NCI-H187 treated with DMSO at 0.1 percent for 48 hours (cell line): ENCODE measurements at regions not wholly inside any gene's neighbourhood (a gene's known extent, or its start where the extent isn't known, plus 50 kb on each side); places are given as distances from the start of the nearest gene placed in this dataset.
"Not testable (repeated sequence)": the region's sequence is repeated elsewhere in the genome, so short reads cannot be mapped to it uniquely, and the experiment has no call there.

Experiments
- DNase-seq: peaks from one replicate; lab custom pipeline; 2025; lab: John Stamatoyannopoulos, UW

DNA sequence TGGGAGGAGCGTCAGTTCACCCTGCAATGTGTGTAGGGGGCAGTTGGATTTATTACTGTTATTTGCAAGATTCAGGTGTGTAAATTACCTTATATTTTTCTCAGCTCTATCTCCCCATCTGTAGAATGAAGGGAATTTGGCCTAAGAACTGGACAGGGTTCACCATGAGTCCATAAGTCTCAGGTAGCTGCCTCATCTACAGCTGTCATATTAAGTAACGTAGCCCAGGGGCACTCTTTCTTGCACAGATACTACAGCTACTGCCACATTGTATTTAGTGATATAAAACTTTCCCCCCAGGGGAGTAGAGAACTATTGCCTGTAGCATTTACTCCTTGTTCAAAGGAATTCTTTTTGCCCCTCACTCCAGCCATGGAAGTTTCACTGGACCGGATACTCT, 301.4 kb upstream of the ZNF608 start:
- no peak for DNase-seq

DNA sequence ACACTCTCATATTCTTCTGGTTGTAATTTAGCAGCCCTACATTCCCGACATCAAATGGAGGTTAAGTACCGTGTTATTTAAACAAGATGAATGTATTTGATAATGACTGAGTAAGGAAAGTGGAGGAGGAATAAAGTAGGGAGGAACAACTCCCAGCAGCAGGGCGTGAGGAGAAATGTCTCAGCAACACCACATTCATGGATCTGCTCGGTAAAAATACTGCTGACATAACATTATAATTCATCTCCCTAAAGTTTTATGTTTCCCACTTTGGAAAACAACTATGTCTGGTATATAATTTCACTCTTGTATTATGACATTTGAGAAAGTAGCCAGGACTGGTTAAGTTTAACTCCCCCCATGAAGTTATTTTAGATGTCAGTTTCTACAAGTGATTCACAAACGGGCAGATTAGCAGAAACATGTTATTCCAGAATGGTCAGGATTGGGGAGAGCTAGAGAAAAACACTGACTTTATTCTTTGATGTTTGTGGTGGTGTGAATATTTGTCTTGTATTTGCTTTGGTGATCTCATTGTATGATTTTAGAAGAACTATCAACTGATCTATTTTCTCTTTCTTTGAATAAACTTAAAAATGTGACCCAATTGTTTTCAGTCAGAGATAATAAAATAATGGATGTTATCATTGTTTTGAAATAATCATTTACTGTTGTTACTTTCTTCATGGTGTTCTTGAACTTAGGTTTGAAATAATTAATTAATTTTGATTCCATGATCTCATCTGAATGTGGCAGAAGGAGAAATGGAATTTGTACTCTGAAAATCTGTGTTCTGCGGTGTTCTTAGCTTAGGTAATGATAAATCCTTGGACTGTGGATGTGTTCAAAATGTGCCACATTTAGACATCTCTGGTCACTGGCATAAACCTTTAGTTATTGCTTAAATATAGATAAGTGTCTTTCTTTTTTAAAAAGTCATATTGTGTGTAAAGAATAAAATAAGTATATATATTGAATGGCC, 303.6 kb upstream of the ZNF608 start:
- DNase-seq = no peak

DNA sequence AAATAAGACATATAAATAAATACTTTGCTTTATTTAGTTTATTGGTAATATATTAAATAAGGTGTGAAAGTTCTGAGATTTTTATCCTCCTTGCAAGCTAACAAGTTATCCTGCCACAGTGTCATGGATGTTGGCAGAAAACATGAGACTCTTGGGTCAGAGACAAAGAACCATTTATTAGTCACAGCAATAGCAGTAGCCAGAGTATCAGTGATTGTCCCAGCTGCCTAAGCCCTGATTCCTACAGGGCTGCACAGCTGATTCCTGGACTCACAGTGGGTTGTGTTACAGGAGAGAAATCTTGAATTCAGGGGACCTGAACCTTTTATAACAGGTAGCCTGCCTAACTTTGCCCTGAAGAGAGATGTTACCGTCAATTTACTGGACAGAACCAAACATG, 304.5 kb upstream of the ZNF608 start:
- DNase-seq = no peak

DNA sequence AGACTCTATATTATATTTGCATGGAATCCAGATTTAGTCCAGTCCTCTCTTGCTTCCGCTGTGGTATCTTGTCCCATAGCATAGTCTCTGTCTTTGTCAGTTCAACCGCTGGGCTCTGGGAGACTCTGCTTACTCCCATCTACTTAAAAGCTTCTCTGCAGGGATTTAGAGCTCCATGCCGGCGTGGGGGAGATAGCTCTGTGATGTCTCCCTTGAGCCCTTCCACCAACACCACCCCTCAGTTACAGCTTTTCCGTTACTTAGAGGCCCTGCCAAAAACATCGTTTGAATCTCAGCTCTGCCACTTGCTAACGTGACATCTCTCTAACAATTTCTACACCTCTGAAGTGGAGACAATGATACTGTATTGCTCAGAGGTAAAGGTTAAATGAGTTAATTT, 306.1 kb upstream of the ZNF608 start:
- DNase-seq = no peak

DNA sequence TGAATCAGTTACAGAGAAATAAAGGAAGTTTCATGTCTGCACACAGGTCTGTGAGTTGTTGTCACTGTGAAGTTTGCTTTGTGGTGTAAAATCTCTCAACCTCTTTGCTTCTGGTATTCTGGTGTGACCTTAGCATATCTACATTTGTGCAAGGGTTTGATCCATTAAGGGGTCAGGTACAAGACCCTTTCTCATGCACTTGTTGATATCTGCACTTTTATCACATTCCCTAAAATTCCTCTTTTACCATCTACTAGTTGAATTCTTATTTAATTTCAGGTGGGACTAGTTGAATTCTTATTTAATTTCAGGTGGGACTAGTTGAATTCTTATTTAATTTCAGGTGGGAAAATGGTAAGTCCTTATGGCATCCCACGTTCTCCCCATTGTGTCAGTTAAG, 306.7 kb upstream of the ZNF608 start:
- DNase-seq = no peak

DNA sequence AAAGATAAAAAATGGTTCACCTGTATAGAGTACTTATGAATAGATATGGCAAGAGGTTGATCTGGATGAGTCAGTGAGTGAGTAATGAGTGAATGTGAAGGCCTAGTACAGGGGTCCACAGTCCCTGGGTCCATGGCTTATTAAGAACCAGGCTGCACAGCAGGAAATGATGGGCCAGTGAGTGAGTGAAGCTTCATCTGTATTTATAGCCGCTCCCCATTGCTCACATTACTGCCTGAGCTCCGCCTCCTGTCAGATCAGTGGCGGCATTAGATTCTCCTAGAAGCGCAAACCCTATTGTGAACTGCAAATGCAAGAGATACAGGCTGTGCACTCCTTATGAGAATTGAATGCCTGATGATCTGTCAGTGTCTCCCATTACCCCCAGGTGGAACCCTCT, 307.7 kb upstream of the ZNF608 start:
- DNase-seq = no peak

DNA sequence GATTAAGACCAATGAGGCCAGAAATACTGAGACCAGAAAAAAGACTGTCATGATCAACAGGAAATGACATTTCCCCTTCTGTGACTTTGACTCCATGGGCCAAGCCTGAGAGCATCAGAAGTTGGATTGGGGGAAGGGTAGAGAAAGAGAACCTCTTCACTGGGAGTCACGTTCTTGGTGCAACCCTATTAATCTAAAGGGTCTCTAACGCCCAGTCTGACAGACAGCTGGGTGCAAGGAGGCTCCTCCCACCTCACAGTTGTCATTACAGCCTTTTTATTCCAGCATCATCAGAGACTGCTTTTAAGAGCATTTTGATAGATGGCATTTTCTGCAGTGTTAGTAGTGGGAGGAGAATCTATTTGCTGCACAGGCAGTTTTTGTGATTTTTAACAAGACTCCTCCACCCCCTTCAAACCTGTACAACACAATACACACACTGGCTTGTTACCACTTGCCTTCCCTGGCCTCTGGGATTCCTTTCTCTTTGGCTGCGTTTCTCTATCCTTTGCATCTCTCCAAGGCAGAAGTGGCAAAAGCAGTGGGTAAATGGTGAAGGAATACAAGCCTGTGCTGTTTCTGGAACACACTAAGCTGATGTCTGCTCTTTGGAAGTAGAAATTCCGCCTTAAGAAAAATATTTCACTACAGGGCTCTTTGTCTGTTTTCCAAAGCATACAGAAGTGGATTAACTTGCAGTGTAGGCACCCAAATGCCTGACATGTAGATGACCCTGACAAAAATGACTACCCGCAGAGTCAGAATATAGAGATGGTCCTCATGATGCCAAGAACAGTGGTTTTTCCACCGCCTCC, 310.4 kb upstream of the ZNF608 start:
- no peak for DNase-seq

DNA sequence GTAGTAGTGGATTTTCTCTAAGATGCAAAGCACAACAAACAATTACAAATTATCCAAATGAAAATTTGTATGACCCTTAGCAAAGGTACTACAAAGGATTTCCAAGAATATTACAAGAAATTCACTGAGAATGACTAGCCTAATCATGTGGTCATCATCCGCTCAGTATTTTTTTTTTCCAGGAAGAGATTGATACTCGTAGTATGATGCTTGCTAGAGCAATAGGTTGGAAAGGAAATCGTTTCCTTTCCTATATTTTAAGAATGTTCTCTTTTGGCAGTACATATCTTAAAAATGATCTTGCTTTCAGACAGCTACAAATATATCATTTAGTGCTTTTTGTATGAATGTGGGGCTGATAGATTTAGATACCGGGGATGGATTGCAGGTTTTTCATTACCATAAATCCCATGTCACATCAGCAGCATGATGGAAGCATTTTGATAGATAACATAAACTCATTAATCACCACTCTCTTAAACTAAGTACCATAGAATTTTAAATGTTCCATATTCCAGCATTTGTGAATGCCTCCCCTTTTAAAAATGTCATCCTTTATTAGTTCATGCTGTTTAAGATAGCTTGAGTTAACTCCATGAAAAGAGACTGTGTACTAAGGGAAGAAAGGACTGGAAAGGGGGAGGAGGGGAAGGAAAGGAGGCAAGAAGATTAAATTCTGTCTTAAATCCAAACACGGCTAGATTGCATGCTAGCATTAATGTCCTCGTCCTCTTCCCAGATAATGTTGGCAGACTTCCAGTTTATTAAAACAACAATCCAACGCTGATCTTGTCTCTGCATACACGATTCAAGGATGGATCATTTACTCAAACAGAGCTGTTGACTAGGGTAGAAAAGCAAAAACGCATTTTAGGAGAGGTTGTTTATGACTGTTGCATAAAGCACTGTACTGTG, 311.7 kb upstream of the ZNF608 start:
- DNase-seq = peak; percentile 14

DNA sequence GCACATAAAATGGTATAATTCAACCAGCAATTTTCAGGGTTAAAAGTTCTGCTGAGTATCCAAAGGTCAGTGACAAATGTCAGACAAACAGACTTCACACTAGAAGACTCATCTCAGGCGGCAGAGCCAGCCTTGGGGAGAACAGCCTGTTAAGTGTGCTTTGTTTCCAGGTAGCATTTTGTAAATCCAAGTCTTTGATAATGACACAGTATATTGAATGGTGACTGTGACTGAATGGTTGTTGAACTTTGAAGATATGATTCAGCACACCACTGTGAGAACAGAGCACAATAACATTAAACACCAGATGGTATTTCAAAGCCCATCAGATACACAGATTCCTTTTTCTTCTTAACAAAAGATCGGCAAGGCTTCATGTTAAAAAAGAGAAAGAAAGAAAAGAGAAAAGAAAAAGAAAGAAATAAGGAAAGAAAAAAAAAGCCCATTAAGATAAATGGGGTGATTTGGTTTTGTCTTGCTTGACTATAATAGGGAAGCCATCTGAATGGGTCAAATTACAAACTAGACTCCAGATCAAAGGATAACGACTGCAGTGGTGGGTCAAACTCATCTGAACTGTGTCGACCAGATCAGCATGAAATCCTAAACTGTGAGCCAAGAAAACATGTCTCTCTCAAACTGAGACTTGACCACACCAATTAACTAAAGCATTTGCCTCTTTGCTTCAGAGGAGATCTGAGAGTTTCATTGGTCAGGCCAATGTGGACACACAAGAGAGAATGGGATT, 313.0 kb upstream of the ZNF608 start:
- no peak for DNase-seq

DNA sequence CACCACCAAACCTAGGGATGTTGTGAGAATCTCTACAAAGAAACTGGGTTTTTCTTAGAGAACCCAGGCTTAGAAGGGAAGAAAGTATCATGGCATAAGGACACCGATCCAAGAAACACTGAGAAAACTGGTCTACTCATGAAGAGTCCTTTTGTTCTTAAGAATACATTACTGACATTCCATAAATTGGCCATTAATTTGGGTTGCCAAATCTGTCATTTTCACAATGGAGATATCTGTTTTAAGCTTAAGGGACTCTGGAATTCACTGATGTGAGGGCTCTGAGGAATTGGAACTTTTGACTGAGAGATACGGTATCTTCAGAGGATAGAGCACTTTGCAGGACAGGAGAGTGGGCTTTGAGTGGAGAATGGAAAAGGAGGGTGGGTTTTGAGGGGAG, 315.3 kb upstream of the ZNF608 start:
- DNase-seq = no peak

DNA sequence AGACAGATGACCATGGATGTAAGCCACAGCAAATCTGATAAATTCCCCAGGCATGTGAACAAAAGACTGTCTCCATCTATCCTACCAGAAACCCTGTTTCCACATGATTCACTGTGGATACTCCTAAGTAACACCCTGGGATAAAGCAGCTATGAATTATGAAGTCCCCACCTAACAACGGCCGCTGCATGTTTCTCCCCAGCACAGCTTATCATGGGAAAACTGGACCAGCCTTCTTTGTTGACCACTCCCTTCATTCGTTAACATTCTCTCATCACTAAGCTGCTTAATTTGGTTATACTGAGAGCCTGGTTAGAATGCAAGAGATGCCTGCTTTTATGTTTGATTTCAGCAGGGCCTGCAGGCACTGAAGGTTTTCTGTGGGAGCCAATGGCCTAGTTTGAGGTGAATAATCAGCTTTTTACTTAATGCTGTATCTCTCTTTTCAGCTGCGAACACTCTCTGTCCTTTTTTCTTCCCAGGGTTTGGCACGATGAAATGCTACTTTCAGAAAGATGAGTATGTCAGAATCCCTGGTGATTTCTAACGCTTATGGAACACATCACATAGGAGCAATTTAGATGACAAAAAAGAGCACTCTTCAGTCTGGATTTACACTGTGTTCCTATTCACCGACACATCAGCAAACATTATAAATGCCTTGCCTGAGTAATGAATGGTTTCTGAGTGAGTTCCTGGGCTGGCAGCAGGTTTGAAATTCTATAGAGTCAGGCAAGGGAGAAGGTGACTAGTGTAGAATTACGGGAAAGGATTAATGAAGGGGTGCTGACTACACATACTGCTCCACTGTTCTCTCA, 318.4 kb upstream of the ZNF608 start:
- DNase-seq = peak; percentile 51

DNA sequence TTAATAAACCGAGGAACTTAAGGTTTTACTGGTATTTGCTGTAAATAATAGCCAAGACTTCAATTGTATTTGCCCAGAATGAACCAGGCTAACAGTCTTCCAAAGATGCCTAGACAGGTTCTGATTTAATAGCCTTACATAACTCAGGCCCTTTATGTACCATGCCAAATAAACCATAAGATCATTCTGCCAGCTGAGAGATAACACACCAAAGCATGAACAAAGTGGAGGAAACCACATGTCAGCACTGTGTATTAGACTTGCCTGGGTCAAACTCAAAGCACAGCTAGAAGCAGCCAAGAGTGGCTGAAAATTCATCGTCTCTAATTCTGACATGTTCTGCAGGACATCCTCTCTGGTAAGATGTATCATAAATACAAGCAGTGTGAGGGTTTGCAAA, 319.3 kb upstream of the ZNF608 start:
- no peak for DNase-seq

DNA sequence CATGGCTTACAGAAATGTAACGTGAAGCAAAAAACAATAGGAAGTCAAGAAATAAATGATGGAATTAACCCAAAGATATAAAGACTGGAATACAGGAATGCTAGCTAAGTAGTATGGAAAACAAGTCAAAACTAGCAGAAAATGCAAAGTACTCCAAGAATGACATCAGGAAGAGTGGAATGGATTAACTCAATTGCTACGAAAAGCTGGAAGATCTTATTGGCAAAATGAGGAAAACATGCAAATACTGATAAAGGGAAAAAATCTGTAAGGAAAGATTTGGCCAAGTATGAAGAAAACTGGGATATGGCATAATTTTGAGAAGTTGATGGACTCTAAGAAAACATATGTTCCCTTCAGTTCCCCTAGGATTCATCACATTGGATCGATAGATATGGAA, 324.5 kb upstream of the ZNF608 start:
- DNase-seq = no peak

DNA sequence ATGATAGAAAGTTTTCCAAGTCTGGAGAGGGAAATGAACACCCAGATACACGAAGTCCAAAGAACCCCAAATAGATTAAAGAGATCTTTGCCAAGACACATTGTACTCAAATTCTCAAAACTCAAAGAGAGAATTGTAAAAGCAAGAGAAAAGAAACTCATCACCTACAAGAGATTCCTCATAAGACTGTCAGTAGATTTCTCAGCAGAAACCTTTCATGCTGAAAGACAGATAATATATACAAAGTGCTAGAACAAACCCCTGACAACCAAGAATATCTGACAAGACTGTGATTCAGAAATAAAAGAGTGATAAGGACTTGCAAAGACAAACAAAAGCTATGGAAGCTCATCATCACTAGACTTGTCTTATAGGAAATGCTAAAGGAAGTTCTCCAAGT, 326.7 kb upstream of the ZNF608 start:
- no peak for DNase-seq

DNA sequence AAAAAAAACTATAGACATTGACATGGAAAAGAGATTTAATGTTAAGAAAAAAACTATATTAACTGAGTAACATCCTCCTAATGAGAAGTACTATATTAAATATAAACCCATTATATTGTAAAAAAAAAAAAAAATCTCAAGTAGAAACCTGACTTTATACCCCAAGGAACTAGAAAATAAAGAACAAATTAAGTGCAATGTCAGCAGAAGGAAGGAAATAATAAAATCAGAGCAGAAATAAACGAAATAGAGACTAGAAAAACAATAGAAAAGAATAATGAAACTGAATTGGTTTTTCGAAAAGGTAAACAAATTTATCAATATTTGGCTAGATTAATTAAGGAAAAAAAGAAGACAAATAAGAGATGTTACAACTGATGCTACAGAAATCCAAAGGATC, 329.1 kb upstream of the ZNF608 start:
- DNase-seq = no peak

DNA sequence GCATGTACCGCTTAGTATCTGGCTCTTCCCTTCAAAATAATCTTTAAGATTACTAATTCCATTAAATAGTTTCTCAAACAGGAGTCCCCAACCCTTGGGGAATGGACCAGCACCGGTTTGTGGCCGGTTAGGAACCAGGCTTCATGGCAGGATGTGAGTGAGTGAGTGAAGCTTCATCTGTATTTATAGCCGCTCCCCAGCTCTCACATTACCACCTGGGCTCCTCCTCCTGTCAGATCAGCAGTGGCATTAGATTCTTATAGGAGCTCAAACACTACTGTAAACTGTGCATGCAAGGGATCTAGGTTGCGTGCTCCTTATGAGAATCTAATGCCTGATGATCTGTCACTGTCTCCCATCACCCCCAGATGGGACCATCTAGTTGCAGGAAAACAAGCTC, 332.6 kb upstream of the ZNF608 start:
- DNase-seq = not testable (repeated sequence)

DNA sequence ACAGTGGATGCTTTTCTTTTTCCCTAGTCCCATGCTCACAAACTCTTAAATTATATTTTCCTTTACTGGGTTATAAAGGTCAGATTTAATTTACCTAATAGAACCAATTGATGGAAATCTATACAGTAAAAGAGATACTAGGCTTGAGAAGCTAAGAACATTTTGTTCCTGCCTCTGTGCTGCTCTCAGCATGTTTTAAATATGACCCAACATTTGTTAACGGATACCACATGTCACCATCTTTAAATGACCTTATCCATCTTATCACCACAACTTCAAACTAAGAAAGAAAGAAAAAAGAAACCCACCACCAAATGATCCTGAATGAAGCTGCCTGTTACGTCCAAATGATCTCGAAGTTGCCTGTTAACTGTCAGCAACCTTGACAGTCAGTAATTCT, 334.7 kb upstream of the ZNF608 start:
- no peak for DNase-seq

DNA sequence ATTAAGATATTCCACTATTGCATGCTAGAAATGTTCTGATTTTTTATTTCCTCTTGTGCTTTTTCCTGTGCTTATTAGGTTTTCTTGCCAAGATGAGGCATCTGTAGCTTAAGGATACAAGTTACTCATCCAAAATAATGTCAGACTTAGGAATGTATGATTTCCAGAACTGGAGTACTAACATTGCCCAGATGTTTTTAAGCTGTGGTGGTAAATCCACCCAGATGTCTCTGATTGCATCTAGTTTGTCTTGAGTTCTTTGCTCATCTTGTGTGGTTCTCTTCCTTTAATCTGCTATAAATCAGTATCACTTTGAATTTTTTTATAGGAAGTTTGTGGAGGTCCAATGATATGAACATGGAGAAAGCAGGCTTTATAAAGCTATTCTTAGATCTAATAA, 337.5 kb upstream of the ZNF608 start:
- DNase-seq = no peak

DNA sequence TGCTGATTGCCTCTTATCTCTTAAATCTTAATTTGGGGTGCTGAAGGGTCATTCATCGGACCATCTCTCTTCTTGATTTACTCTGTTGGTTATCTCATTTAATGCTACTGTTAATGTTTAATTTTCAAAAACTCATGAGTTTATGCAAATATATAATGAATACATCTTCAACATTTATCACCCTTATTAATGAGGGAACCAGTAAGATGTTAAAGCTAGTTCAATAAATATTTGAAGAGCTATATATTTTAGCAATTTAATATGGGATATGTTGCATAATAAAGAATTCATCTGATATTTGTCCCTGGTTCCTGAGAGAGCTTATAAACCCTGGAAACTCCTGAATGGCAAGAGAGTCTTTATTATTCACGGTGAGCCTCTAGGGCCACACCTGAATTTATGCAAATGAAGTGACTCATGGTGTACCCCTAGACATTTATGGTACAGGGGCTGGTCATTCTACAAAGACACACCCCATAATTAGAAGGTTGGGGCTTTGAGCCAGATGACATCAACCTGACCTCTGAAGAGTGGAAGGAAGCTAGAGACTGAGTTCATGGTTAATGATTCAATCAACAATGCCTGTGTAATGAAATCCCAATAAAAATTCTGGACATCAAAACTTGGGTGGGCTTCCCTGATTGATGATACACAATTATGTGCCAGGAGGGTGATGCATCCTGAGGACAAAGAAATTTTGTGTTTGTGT, 339.5 kb upstream of the ZNF608 start:
- no peak for DNase-seq
